ENCODE measurements at regions not wholly inside any gene's neighbourhood (a gene's known extent, or its start where the extent isn't known, plus 50 kb on each side); places are given as distances from the start of the nearest gene placed in this dataset.

GRCh38 chr6:11341303-11341702 lies 108.8 kb upstream of the NEDD9 start:
- TF ChIP-seq NFYB (CRISPR knock-in tag; IDR thresholded peaks at IDR 0.05) (no peak), ZNF510 (CRISPR knock-in tag; IDR thresholded peaks at IDR 0.05; ENCODE audit: low read depth) (no peak), MNT (IDR thresholded peaks at IDR 0.05) (no peak), ZBTB44 (CRISPR knock-in tag; IDR thresholded peaks at IDR 0.05) (no peak), ZNF263 (CRISPR knock-in tag; IDR thresholded peaks at IDR 0.05) (no peak), PCBP1 (IDR thresholded peaks at IDR 0.05; ENCODE audit: borderline replicate concordance, low read depth, low read length) (no peak), ZNF552 (CRISPR knock-in tag; IDR thresholded peaks at IDR 0.05; ENCODE audit: borderline replicate concordance) (no peak), CTCF (CRISPR knock-in tag; IDR thresholded peaks at IDR 0.05) (no peak), ZNF496 (CRISPR knock-in tag; IDR thresholded peaks at IDR 0.05; ENCODE audit: insufficient replicate concordance) (no peak), SAFB2 (CRISPR knock-in tag; IDR thresholded peaks at IDR 0.05; ENCODE audit: borderline replicate concordance, low read depth) (no peak), ZSCAN30 (CRISPR knock-in tag; IDR thresholded peaks at IDR 0.05) (no peak), ZSCAN22 (CRISPR knock-in tag; IDR thresholded peaks at IDR 0.05) (no peak), PHF5A (CRISPR knock-in tag; IDR thresholded peaks at IDR 0.05; ENCODE audit: low read depth, unreplicated experiment) (no peak)

Measured in HepG2 (cell line).